ENCODE measurements at regions not wholly inside any gene's neighbourhood (a gene's known extent, or its start where the extent isn't known, plus 50 kb on each side); places are given as distances from the start of the nearest gene placed in this dataset.
"Not testable (repeated sequence)": the region's sequence is repeated elsewhere in the genome, so short reads cannot be mapped to it uniquely, and the experiment has no call there.

- not testable (repeated sequence) for DNase-seq
Measured at GRCh38 chr3:75607996-75608395, 56.1 kb upstream of the FRG2C start.

GRCh38 chr3:75609598-75609997 lies 54.5 kb upstream of the FRG2C start:
- not testable (repeated sequence) for DNase-seq

GRCh38 chr3:75610773-75611172 lies 53.4 kb upstream of the FRG2C start:
- DNase-seq = no peak

- DNase-seq = not testable (repeated sequence)
Measured at GRCh38 chr3:75611724-75612460, 52.2 kb upstream of the FRG2C start.

Data from renal pelvis (tissue), 1 donor.